ENCODE measurements at regions not wholly inside any gene's neighbourhood (a gene's known extent, or its start where the extent isn't known, plus 50 kb on each side); places are given as distances from the start of the nearest gene placed in this dataset.
"Not testable (repeated sequence)": the region's sequence is repeated elsewhere in the genome, so short reads cannot be mapped to it uniquely, and the experiment has no call there.

DNA sequence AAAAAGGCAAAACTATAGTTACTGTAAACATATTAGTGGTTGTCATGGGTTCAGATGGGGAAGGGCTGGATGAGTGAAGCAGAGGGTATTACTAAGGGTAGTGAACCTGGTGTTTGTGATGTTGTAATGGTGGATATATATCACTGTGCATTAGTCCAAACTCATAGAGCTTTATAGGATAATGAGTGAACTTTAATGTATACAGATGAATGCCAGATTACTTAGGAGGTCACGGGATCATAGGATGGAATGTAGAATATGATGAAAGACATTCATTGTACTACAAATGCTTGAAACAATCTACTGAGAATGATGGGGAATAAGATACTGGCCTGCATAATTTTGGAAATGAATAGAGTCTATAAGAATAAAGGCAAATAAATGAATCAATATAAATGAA, 226.7 kb upstream of the ZNF804A start:
- DNase-seq = no peak
- intact Hi-C loops (cut with DNase I, micrococcal nuclease) = no loop called here
- no peak for ATAC-seq

GRCh38 chr2:184372484-184372883, 225.8 kb upstream of the ZNF804A start:
- intact Hi-C loops (cut with DNase I, micrococcal nuclease) = no loop called here
- no peak for ATAC-seq

GRCh38 chr2:184394642-184395041, 203.7 kb upstream of the ZNF804A start:
- DNase-seq (no peak), ATAC-seq (no peak)
- intact Hi-C loops (cut with DNase I, micrococcal nuclease) = no loop called here

More at GRCh38 chr2:184372484-184372883, 225.8 kb upstream of the ZNF804A start:
- no peak for DNase-seq

GRCh38 chr2:184402381-184402780, 195.9 kb upstream of the ZNF804A start:
- no peak for ATAC-seq
- intact Hi-C loops (cut with DNase I, micrococcal nuclease) = no loop called here

DNA sequence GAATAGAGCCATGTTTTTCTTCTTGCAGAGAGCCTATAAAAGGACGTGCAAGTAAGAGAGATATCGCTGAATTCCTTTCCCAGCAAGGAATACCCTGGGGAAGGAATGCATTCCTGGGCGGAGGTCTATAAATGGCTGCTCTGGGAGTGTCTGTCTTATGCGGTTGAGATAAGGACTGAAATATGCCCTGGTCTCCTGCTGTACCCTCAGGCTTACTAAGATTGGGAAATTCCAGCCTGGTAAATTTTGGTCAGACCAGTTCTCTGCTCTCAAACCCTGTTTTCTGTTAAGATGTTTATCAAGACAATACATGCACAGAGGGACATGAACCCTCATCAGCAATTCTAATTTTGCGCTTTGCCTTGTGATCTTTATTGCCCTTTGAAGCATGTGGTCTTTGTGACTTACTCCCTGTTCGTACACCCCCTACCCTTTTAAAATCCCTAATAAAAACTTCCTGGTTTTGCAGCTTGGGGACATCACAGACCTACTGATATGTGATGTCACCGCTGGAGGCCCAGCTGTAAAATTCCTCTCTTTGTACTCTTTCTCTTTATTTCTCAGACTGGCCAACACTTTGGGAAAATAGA, 191.2 kb upstream of the ZNF804A start:
- DNase-seq; ATAC-seq; intact Hi-C loops (cut with DNase I, micrococcal nuclease): not testable (repeated sequence)

More at GRCh38 chr2:184402381-184402780, 195.9 kb upstream of the ZNF804A start:
- no peak for DNase-seq

DNA sequence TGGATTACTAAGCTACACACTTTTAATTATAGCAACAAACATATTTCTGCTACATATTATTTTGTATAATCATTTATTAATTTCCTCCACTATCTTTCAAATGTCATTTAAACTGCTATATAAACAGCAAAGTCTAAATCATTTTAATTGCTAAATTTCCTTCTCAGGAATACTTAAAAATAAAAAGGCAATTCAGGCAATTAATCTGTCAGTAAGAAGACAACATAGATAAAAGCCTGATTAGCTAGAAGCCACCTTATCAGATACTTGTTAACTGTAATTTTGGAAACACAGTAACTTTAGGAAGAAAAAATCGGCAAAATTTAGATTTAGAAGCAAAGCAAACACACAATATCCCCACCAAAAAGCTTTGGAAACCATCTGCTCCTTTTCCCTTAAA, 188.2 kb upstream of the ZNF804A start:
- ATAC-seq (no peak), DNase-seq (no peak)
- intact Hi-C loops (cut with DNase I, micrococcal nuclease) = no loop called here

GRCh38 chr2:184413221-184413620, 185.1 kb upstream of the ZNF804A start:
- intact Hi-C loops (cut with DNase I, micrococcal nuclease) = no loop called here
- DNase-seq (no peak), ATAC-seq (no peak)

GRCh38 chr2:184413671-184414229, 184.6 kb upstream of the ZNF804A start:
- DNase-seq (no peak), ATAC-seq (no peak)
- intact Hi-C loops (cut with DNase I, micrococcal nuclease) = no loop called here

DNA sequence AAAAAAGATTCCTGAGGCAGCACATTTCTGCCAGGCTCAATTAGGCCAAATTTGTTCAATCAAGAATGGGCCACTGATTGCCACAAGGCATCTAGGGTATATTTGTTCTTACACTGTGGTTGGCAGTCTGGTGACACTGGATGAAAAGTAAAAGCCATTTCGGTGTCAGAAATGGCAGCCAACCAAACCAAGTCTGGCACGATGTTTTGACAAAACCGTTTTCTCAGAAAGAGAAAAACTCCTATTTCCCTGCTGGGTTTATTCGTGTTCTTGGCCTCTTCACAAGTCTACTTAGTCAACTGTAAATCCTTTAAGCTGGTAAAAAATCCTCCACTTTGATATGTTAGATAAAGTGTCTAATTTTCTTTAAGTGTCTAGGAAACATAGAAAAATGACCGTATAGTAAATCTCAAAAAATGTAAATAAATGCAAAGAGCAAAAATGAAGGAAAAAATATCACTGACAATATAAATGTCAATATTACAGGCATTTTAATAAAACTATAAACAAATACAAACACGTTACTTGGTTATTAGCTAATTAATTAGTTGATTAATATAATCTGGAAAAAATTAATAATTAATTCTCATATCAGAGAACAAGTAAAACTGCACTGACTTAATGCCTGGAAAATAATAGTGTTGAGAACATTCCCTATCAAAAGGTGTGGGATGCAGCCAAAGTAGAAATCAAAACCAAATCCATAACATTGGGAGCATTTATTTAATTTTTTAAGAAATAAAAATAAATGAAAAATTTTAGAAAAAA, 182.0 kb upstream of the ZNF804A start:
- ATAC-seq (no peak), DNase-seq (no peak)
- intact Hi-C loops (cut with DNase I, micrococcal nuclease) = no loop called here

DNA sequence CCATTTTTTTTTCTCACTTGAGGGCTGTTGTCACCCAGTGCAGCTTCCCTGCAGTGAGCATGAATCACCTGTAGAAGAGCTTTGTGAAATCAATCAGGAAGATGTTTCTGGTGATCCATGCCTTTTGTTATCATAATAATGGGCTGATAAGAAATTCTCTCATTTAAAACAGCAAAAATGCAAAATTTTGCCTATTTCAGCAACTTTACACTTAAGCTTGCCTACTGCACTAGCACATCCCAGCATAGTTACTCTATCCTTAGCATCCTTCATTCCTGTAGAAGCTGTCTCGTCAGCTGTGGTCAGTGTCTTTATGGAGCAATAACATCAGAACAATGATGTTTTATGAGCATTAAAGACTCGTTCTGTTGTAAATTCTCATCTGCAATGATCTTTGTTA, 178.6 kb upstream of the ZNF804A start:
- DNase-seq = no peak
- intact Hi-C loops (cut with DNase I, micrococcal nuclease) = no loop called here
- no peak for ATAC-seq

DNA sequence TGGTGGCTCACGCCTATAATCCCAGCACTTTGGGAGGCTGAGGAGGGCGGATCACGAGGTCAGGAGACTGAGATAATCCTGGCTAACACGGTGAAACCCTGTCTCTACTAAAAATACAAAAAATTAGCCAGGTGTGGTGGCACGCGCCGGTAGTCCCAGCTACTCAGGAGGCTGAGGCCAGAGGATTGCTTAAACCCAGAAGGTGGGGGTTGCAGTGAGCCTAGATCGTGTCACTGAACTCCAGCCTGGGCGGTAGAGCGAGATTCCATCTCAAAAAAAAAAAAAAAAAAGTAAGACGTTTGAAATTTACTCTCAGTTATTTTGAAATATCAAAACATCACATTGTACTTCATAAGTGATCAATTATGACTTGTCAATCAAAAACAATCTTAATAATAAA, 176.9 kb upstream of the ZNF804A start:
- DNase-seq; intact Hi-C loops (cut with DNase I, micrococcal nuclease); ATAC-seq: not testable (repeated sequence)

GRCh38 chr2:184425083-184425482, 173.2 kb upstream of the ZNF804A start:
- intact Hi-C loops (cut with DNase I, micrococcal nuclease) = no loop called here
- ATAC-seq (no peak), DNase-seq (no peak)

DNA sequence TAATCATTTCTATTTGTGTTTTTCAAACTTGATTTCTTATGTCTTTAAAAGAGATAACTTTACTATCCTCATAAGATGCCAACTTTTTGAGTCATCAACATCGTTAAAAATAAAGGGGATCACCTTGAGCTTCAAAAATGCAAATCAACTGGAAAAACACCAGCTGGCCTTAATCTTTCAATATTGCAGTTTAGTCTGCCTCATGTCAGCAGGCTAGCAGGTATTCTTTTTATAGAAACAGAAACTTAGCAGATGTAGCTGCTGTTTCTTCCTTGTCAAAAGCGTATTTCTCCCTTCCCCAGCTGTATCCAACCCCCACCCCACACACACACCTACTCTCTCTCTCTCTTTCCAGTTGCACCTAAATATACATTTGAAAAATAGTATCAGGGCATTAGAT, 154.1 kb upstream of the ZNF804A start:
- no peak for DNase-seq
- ATAC-seq = no peak
- intact Hi-C loops (cut with DNase I, micrococcal nuclease) = no loop called here

DNA sequence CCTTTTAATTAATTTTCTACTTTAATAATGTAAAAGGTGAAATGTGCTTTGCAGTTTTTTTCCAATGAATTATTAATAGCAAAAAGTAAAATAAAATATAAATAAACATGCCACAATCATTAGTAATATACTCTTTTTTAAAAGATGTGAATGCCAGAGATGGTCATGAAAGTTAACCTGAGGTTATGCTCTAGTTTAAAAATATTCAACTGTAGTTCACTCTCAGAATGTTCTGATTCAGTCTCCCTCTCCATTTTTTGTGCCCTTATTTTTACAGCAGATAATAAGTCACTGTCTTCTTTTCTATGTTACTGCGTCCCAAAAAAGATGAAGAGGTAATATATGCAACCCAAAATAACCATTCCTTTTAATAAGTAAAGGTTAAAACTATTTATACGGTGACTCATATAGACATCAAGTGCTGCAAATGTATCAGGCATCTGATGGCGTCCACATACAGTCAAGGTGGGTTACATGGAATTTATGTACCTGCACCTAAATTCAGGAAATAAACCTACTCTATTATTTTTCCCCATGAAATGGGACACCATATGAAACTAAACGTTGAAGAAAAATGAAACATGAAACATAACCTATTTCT, 153.6 kb upstream of the ZNF804A start:
- intact Hi-C loops (cut with DNase I, micrococcal nuclease) = no loop called here
- no peak for DNase-seq
- ATAC-seq = no peak

DNA sequence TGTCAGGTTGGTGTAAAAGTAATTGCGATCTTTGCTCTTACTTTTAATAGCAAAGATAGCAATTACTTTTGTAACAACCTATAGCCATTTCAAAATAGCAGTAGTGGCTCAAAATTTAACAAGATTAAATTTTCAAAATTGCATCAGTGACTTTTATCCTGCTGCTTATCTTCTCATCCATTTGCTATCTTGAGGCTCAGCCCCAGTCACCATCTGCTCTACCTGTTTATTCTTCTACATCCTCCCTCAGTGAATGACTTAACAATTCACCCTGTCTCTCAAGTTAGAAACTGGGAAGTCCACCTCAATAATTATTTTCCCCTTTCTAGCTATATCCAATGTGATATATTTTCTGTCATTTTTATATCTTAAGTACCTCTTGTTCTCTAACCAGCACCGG, 148.6 kb upstream of the ZNF804A start:
- DNase-seq (no peak), ATAC-seq (peak; percentile 71)
- intact Hi-C loops (cut with DNase I, micrococcal nuclease) = no loop called here

- DNase-seq = no peak
- intact Hi-C loops (cut with DNase I, micrococcal nuclease) = no loop called here
- ATAC-seq = no peak
Measured at GRCh38 chr2:184452907-184453306, 145.4 kb upstream of the ZNF804A start.

GRCh38 chr2:184455624-184456023, 142.7 kb upstream of the ZNF804A start:
- intact Hi-C loops (cut with DNase I, micrococcal nuclease) = no loop called here
- DNase-seq = no peak
- ATAC-seq = no peak

GRCh38 chr2:184456693-184457092, 141.6 kb upstream of the ZNF804A start:
- ATAC-seq; intact Hi-C loops (cut with DNase I, micrococcal nuclease); DNase-seq: not testable (repeated sequence)

DNA sequence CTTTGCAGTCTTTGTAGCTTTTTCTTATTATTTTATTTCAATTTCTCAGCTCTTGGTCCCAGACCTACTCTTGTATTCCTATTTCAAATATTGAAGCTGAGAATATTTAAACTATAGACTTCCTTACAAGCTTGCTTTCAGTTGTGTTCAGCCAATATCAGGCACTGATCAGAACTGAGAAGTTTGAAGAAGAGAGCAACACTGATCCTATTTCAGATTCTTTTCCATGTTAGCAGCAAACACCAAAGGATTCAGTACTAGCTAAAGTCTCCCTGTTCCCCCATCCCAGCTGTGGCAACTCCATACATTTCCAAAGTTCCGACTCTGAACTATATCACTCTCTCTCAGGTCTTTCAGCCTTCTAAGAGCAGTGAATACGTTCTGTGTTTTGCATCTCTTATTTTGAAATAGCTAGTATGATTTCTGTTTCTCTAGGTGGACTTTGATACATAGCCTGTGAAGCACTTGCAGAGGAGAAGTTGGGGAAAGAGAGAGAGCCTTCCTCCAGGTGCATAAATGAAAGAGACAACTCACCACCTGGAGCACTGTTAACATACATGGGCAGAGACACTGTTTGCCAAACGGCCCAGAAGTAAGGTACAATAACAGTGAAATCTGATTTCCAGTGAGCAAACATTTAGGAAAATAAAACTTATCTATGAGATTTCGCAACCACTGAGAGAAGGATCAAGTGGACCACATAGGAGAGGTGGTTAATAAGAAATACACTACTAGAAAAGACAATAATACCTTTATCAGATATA, 135.0 kb upstream of the ZNF804A start:
- ATAC-seq (peak; percentile 98), DNase-seq (peak in 1 of 2 donors; percentile 47)
- intact Hi-C loops (cut with DNase I, micrococcal nuclease) = no loop called here

Data from left colon (tissue), 2 donors.